Esophagus squamous epithelium (tissue), 4 donors: ENCODE measurements at regions not wholly inside any gene's neighbourhood (a gene's known extent, or its start where the extent isn't known, plus 50 kb on each side); places are given as distances from the start of the nearest gene placed in this dataset.

Experiments used
- CTCF ChIP-seq, 6 experiments: fragments of 450-650 bp in 4 of 6; fragments of 200-600 bp in 2 of 6; sonication (generic) in 2 of 6; IDR thresholded peaks; one replicate each; pipeline ENCODE4 v1.5.1; 2016 to 2019; ENCODE audit warnings: antibody characterized with exemption in 6 of 6, mild to moderate bottlenecking in 4 of 6, moderate library complexity in 4 of 6
- POLR2A ChIP-seq, 4 donors: fragments of 450-650 bp; IDR thresholded peaks; one replicate each; pipeline ENCODE4 v1.6.1; 2017; ENCODE audit warnings: antibody characterized with exemption in 4 of 4, mild to moderate bottlenecking in 4 of 4, moderate library complexity in 3 of 4

- TF ChIP-seq POLR2A (IDR thresholded peaks at IDR 0.05) = no peak
- TF ChIP-seq CTCF (IDR thresholded peaks at IDR 0.05) = no peak
Measured at GRCh38 chr18:51941999-51942398, 398.0 kb upstream of the DCC start.
